ENCODE measurements at regions not wholly inside any gene's neighbourhood (a gene's known extent, or its start where the extent isn't known, plus 50 kb on each side); places are given as distances from the start of the nearest gene placed in this dataset.

GRCh38 chr18:41457765-41458326 lies 497.2 kb upstream of the PIK3C3 start:
- Histone ChIP-seq H3K27ac (ENCODE audit: low read depth, low read length) (no peak overlapping the region), H3K27me3 (ENCODE audit: control insufficient read depth, insufficient read depth, low read length) (no peaks in the 10 kb centered on the region)

GRCh38 chr18:41456831-41457230 lies 498.2 kb upstream of the PIK3C3 start:
- no peak for DNase-seq (ENCODE audit: low read depth in 4 of 6, low spot score in 6 of 6)
- Histone ChIP-seq H3K9me3 (ENCODE audit: control insufficient read depth, insufficient read depth, low read length) (no peaks in the 10 kb centered on the region), H3K36me3 (ENCODE audit: control insufficient read depth, insufficient read depth, low read length) (no peaks in the 10 kb centered on the region), H3K27me3 (ENCODE audit: control insufficient read depth, insufficient read depth, low read length) (no peaks in the 10 kb centered on the region), H3K4me1 (ENCODE audit: control insufficient read depth, insufficient read depth, low read length) (peaks cover 2% of the 10 kb centered on the region), H3K27ac (ENCODE audit: low read depth, low read length) (no peak overlapping the region), H3K4me3 (ENCODE audit: low read depth, low read length) (no peak overlapping the region)
- WGBS (ENCODE audit: insufficient coverage), result 100% methylated on average over 1 of the region's 4 CpGs

More at GRCh38 chr18:41457765-41458326, 497.2 kb upstream of the PIK3C3 start:
- peaks cover 2% of the 10 kb centered on the region for H3K4me1 ChIP-seq (ENCODE audit: control insufficient read depth, insufficient read depth, low read length)
- H3K9me3 ChIP-seq (ENCODE audit: control insufficient read depth, insufficient read depth, low read length), result no peaks in the 10 kb centered on the region
- no peak overlapping the region for H3K4me3 ChIP-seq (ENCODE audit: low read depth, low read length)
- peak in 4 of 6 donors; percentile 10 to 88 (median 38) for DNase-seq (ENCODE audit: low read depth in 4 of 6, low spot score in 6 of 6)
- H3K36me3 ChIP-seq (ENCODE audit: control insufficient read depth, insufficient read depth, low read length), result no peaks in the 10 kb centered on the region
- WGBS (ENCODE audit: insufficient coverage), result 40% methylated on average over 4 of the region's 13 CpGs

GRCh38 chr18:41449612-41450011 lies 505.4 kb upstream of the PIK3C3 start:
- no peak overlapping the region for H3K27ac ChIP-seq (ENCODE audit: low read depth, low read length)
- H3K9me3 ChIP-seq (ENCODE audit: control insufficient read depth, insufficient read depth, low read length), result no peaks in the 10 kb centered on the region
- H3K27me3 ChIP-seq (ENCODE audit: control insufficient read depth, insufficient read depth, low read length), result no peaks in the 10 kb centered on the region
- H3K4me3 ChIP-seq (ENCODE audit: low read depth, low read length), result no peak overlapping the region
- DNase-seq (ENCODE audit: low read depth in 4 of 6, low spot score in 6 of 6), result no peak
- H3K4me1 ChIP-seq (ENCODE audit: control insufficient read depth, insufficient read depth, low read length), result no peaks in the 10 kb centered on the region
- no peaks in the 10 kb centered on the region for H3K36me3 ChIP-seq (ENCODE audit: control insufficient read depth, insufficient read depth, low read length)

GRCh38 chr18:41444943-41445342 lies 510.1 kb upstream of the PIK3C3 start:
- H3K27me3 ChIP-seq (ENCODE audit: control insufficient read depth, insufficient read depth, low read length), result no peaks in the 10 kb centered on the region
- DNase-seq (ENCODE audit: low read depth in 4 of 6, low spot score in 6 of 6), result no peak
- H3K9me3 ChIP-seq (ENCODE audit: control insufficient read depth, insufficient read depth, low read length), result no peaks in the 10 kb centered on the region

GRCh38 chr18:41436772-41437171 lies 518.3 kb upstream of the PIK3C3 start:
- no peaks in the 10 kb centered on the region for H3K27me3 ChIP-seq (ENCODE audit: control insufficient read depth, insufficient read depth, low read length)
- no peaks in the 10 kb centered on the region for H3K4me1 ChIP-seq (ENCODE audit: control insufficient read depth, insufficient read depth, low read length)
- no peaks in the 10 kb centered on the region for H3K36me3 ChIP-seq (ENCODE audit: control insufficient read depth, insufficient read depth, low read length)
- no peak overlapping the region for H3K27ac ChIP-seq (ENCODE audit: low read depth, low read length)
- WGBS (ENCODE audit: insufficient coverage), result no CpG with 5 or more reads among the region's 1 CpG
- H3K4me3 ChIP-seq (ENCODE audit: low read depth, low read length), result no peak overlapping the region
- DNase-seq (ENCODE audit: low read depth in 4 of 6, low spot score in 6 of 6), result no peak
- H3K9me3 ChIP-seq (ENCODE audit: control insufficient read depth, insufficient read depth, low read length), result no peaks in the 10 kb centered on the region

More at GRCh38 chr18:41444943-41445342, 510.1 kb upstream of the PIK3C3 start:
- 58% methylated on average over 2 of the region's 2 CpGs for WGBS (ENCODE audit: insufficient coverage)
- H3K27ac ChIP-seq (ENCODE audit: low read depth, low read length), result no peak overlapping the region
- no peaks in the 10 kb centered on the region for H3K36me3 ChIP-seq (ENCODE audit: control insufficient read depth, insufficient read depth, low read length)
- no peaks in the 10 kb centered on the region for H3K4me1 ChIP-seq (ENCODE audit: control insufficient read depth, insufficient read depth, low read length)
- no peak overlapping the region for H3K4me3 ChIP-seq (ENCODE audit: low read depth, low read length)

GRCh38 chr18:41418598-41418997 lies 536.4 kb upstream of the PIK3C3 start:
- no peak overlapping the region for H3K4me3 ChIP-seq (ENCODE audit: low read depth, low read length)
- no peaks in the 10 kb centered on the region for H3K4me1 ChIP-seq (ENCODE audit: control insufficient read depth, insufficient read depth, low read length)
- no CpG with 5 or more reads among the region's 3 CpGs for WGBS (ENCODE audit: insufficient coverage)
- DNase-seq (ENCODE audit: low read depth in 4 of 6, low spot score in 6 of 6), result peak in 1 of 6 donors; percentile 62
- no peaks in the 10 kb centered on the region for H3K27me3 ChIP-seq (ENCODE audit: control insufficient read depth, insufficient read depth, low read length)
- no peak overlapping the region for H3K27ac ChIP-seq (ENCODE audit: low read depth, low read length)
- H3K36me3 ChIP-seq (ENCODE audit: control insufficient read depth, insufficient read depth, low read length), result no peaks in the 10 kb centered on the region
- H3K9me3 ChIP-seq (ENCODE audit: control insufficient read depth, insufficient read depth, low read length), result no peaks in the 10 kb centered on the region

GRCh38 chr18:41416044-41416443 lies 539.0 kb upstream of the PIK3C3 start:
- WGBS (ENCODE audit: insufficient coverage), result no CpG with 5 or more reads among the region's 4 CpGs
- no peak overlapping the region for H3K27ac ChIP-seq (ENCODE audit: low read depth, low read length)
- H3K9me3 ChIP-seq (ENCODE audit: control insufficient read depth, insufficient read depth, low read length), result no peaks in the 10 kb centered on the region
- no peaks in the 10 kb centered on the region for H3K27me3 ChIP-seq (ENCODE audit: control insufficient read depth, insufficient read depth, low read length)
- no peak for DNase-seq (ENCODE audit: low read depth in 4 of 6, low spot score in 6 of 6)
- H3K4me1 ChIP-seq (ENCODE audit: control insufficient read depth, insufficient read depth, low read length), result no peaks in the 10 kb centered on the region
- no peaks in the 10 kb centered on the region for H3K36me3 ChIP-seq (ENCODE audit: control insufficient read depth, insufficient read depth, low read length)
- no peak overlapping the region for H3K4me3 ChIP-seq (ENCODE audit: low read depth, low read length)

GRCh38 chr18:41410006-41410405 lies 545.0 kb upstream of the PIK3C3 start:
- no peaks in the 10 kb centered on the region for H3K36me3 ChIP-seq (ENCODE audit: control insufficient read depth, insufficient read depth, low read length)
- H3K9me3 ChIP-seq (ENCODE audit: control insufficient read depth, insufficient read depth, low read length), result no peaks in the 10 kb centered on the region
- no peak overlapping the region for H3K4me3 ChIP-seq (ENCODE audit: low read depth, low read length)
- no peaks in the 10 kb centered on the region for H3K4me1 ChIP-seq (ENCODE audit: control insufficient read depth, insufficient read depth, low read length)
- no peak overlapping the region for H3K27ac ChIP-seq (ENCODE audit: low read depth, low read length)
- H3K27me3 ChIP-seq (ENCODE audit: control insufficient read depth, insufficient read depth, low read length), result no peaks in the 10 kb centered on the region
- no peak for DNase-seq (ENCODE audit: low read depth in 4 of 6, low spot score in 6 of 6)

- H3K4me3 ChIP-seq (ENCODE audit: low read depth, low read length), result no peak overlapping the region
- 87% methylated on average over 2 of the region's 2 CpGs for WGBS (ENCODE audit: insufficient coverage)
- H3K36me3 ChIP-seq (ENCODE audit: control insufficient read depth, insufficient read depth, low read length), result no peaks in the 10 kb centered on the region
- H3K27me3 ChIP-seq (ENCODE audit: control insufficient read depth, insufficient read depth, low read length), result no peaks in the 10 kb centered on the region
- no peak for DNase-seq (ENCODE audit: low read depth in 4 of 6, low spot score in 6 of 6)
- H3K9me3 ChIP-seq (ENCODE audit: control insufficient read depth, insufficient read depth, low read length), result no peaks in the 10 kb centered on the region
- H3K4me1 ChIP-seq (ENCODE audit: control insufficient read depth, insufficient read depth, low read length), result no peaks in the 10 kb centered on the region
- H3K27ac ChIP-seq (ENCODE audit: low read depth, low read length), result no peak overlapping the region
These were observed 548.2 kb upstream of the PIK3C3 start for GRCh38 chr18:41406834-41407233.

- WGBS (ENCODE audit: insufficient coverage), result no CpG with 5 or more reads among the region's 2 CpGs
- Histone ChIP-seq H3K27me3 (ENCODE audit: control insufficient read depth, insufficient read depth, low read length) (no peaks in the 10 kb centered on the region), H3K9me3 (ENCODE audit: control insufficient read depth, insufficient read depth, low read length) (no peaks in the 10 kb centered on the region), H3K4me3 (ENCODE audit: low read depth, low read length) (no peak overlapping the region), H3K4me1 (ENCODE audit: control insufficient read depth, insufficient read depth, low read length) (no peaks in the 10 kb centered on the region), H3K27ac (ENCODE audit: low read depth, low read length) (no peak overlapping the region), H3K36me3 (ENCODE audit: control insufficient read depth, insufficient read depth, low read length) (no peaks in the 10 kb centered on the region)
- no peak for DNase-seq (ENCODE audit: low read depth in 4 of 6, low spot score in 6 of 6)
These were observed 558.2 kb upstream of the PIK3C3 start for GRCh38 chr18:41396861-41397260.
